ENCODE measurements at regions not wholly inside any gene's neighbourhood (a gene's known extent, or its start where the extent isn't known, plus 50 kb on each side); places are given as distances from the start of the nearest gene placed in this dataset.

DNA sequence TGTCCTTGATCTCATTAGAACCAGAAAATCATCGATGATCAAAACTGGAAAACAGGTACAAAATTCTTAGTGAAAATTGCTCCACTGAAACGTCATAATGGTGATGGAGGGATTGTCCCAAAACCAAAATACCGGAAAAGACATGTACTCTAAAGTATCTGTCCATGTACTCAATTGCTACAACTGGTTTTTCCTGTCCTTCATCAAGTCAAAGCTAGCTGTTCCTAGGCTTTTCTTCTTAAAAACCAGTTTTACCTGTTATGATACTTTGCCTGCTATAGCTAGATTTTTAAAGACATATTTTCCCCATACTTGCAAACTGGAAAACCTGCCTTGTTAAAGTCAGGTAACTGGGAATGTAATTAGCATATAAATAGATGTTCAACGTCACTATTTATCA is 50.5 kb upstream of the LRRC1 start:
- no peak for ATAC-seq (ENCODE audit: poor library complexity)
- Histone ChIP-seq H3K4me1 (ENCODE audit: insufficient read depth, low read length) (peaks cover 7% of the 10 kb centered on the region), H3K36me3 (ENCODE audit: insufficient read depth, low read length) (no peaks in the 10 kb centered on the region), H3K9me3 (ENCODE audit: control insufficient read depth in 1 of 2, insufficient read depth in 1 of 2, low read length in 2 of 2) (no peaks in the 10 kb centered on the region), H3K27me3 (ENCODE audit: control insufficient read depth in 1 of 2, insufficient read depth in 2 of 2, low read length in 2 of 2) (no peaks in the 10 kb centered on the region), H3K27ac (ENCODE audit: low read depth in 1 of 2, low read length in 2 of 2) (no peak overlapping the region), H3K4me3 (ENCODE audit: low read length) (no peak overlapping the region)
- intact Hi-C loops (cut with DNase I, micrococcal nuclease), result no loop called here
- H3K4me1 Mint-ChIP-seq (ENCODE audit: low read depth), result peaks cover 9% of the 10 kb centered on the region
- H3K27me3 Mint-ChIP-seq, result no peaks in the 10 kb centered on the region
- no peak for DNase-seq
- ChIA-PET POLR2A (no interaction called here), CTCF (no interaction called here)
- no peak overlapping the region for H3K27ac Mint-ChIP-seq
- no peaks in the 10 kb centered on the region for H3K9me3 Mint-ChIP-seq
- no peak overlapping the region for H3K4me3 Mint-ChIP-seq
- TF ChIP-seq, protein P1, sequence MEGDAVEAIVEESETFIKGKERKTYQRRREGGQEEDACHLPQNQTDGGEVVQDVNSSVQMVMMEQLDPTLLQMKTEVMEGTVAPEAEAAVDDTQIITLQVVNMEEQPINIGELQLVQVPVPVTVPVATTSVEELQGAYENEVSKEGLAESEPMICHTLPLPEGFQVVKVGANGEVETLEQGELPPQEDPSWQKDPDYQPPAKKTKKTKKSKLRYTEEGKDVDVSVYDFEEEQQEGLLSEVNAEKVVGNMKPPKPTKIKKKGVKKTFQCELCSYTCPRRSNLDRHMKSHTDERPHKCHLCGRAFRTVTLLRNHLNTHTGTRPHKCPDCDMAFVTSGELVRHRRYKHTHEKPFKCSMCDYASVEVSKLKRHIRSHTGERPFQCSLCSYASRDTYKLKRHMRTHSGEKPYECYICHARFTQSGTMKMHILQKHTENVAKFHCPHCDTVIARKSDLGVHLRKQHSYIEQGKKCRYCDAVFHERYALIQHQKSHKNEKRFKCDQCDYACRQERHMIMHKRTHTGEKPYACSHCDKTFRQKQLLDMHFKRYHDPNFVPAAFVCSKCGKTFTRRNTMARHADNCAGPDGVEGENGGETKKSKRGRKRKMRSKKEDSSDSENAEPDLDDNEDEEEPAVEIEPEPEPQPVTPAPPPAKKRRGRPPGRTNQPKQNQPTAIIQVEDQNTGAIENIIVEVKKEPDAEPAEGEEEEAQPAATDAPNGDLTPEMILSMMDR (IDR thresholded peaks at IDR 0.05), result no peak
- H3K36me3 Mint-ChIP-seq (ENCODE audit: low read depth), result no peaks in the 10 kb centered on the region

DNA sequence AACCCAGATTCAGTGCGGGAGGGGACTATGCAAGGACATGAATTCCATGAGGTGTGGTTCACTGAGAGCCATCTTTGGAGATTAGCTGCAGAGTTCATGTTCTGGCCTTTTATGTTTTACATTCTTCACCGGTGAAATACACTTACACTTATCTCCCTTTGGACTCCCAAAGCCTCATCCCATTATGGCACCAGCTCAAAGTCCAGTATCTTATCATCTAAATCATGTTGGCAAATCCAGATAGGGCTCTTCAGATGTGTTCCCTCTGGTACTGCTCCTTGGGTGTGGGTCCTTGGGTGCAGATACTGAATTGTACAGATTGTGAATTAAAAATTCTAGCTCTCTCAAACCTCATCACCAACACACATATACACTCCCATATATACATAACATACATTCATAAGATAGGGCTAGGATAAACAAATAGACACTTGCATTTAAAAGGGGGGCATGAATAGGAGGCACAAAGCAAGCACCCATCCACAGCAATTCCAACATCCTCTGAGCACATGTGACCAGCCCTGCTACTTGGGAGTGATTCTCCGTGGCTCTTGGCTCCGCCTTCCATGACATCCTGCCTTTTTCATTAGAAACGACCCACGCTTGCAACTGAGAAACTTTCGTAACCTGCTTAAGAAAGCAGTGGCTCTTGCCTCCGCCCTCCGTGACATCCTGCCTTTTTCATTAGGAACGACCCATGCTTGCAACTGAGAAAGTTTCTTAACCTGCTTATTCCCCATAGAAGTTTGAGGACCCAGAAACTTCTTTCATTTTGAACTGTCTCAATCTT is 53.6 kb upstream of the LRRC1 start:
- H3K9me3 Mint-ChIP-seq, result no peaks in the 10 kb centered on the region
- H3K4me1 ChIP-seq (ENCODE audit: insufficient read depth, low read length), result peaks cover 7% of the 10 kb centered on the region
- peaks cover 9% of the 10 kb centered on the region for H3K4me1 Mint-ChIP-seq (ENCODE audit: low read depth)
- no peak overlapping the region for H3K27ac Mint-ChIP-seq
- no peak overlapping the region for H3K4me3 ChIP-seq (ENCODE audit: low read length)
- ChIA-PET POLR2A (no interaction called here), CTCF (interaction anchor here (1.1 kb wide), 1 partner anchor 15 kb away, joined by 5 read pairs; no protein-coding TSS in a partner anchor)
- TF ChIP-seq, protein P1 (IDR thresholded peaks at IDR 0.05), result no peak
- H3K36me3 Mint-ChIP-seq (ENCODE audit: low read depth), result no peaks in the 10 kb centered on the region
- no peak overlapping the region for H3K27ac ChIP-seq (ENCODE audit: low read depth in 1 of 2, low read length in 2 of 2)
- DNase-seq (peak in 4 of 14 experiments; percentile 17 to 40 (median 19)), ATAC-seq (ENCODE audit: poor library complexity) (no peak)
- no peaks in the 10 kb centered on the region for H3K36me3 ChIP-seq (ENCODE audit: insufficient read depth, low read length)
- peak overlapping the region; percentile 1 for H3K4me3 Mint-ChIP-seq
- intact Hi-C loops (cut with DNase I, micrococcal nuclease), result no loop called here
- no peaks in the 10 kb centered on the region for H3K27me3 Mint-ChIP-seq
- no peaks in the 10 kb centered on the region for H3K9me3 ChIP-seq (ENCODE audit: control insufficient read depth in 1 of 2, insufficient read depth in 1 of 2, low read length in 2 of 2)
- H3K27me3 ChIP-seq (ENCODE audit: control insufficient read depth in 1 of 2, insufficient read depth in 2 of 2, low read length in 2 of 2), result peaks cover 0 to 4% of the 10 kb centered on the region in 2 experiments

DNA sequence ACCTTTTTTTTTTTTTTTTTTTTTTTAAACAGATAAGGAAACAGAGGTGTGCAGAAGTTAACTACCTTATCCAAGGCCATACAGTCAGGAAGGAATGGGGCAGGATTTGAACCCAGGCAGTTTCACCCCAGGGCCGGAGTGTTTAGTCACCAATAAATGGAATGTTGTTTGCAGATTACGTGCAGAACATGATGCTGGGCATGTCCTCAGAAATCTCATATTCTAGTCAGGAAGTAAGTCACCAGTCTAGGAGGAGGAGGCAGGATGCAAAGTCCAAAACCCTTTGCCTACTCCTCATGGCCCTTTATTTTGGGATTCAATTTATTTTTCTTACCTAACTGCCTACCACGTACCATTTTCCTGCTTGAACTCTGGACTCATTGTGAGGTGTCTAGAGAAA is 57.1 kb upstream of the LRRC1 start:
- H3K9me3 Mint-ChIP-seq, result no peaks in the 10 kb centered on the region
- POLR2A ChIA-PET, result no interaction called here
- H3K36me3 ChIP-seq (ENCODE audit: insufficient read depth, low read length), result no peaks in the 10 kb centered on the region
- no peaks in the 10 kb centered on the region for H3K9me3 ChIP-seq (ENCODE audit: control insufficient read depth in 1 of 2, insufficient read depth in 1 of 2, low read length in 2 of 2)
- CTCF ChIA-PET, result interaction anchor here (1.4 kb wide), 1 partner anchor 12 kb away, joined by 4 read pairs; no protein-coding TSS in a partner anchor
- peaks cover 0 to 4% of the 10 kb centered on the region in 2 experiments for H3K27me3 ChIP-seq (ENCODE audit: control insufficient read depth in 1 of 2, insufficient read depth in 2 of 2, low read length in 2 of 2)
- TF ChIP-seq, protein P1 (IDR thresholded peaks at IDR 0.05), result no peak
- H3K4me1 Mint-ChIP-seq (ENCODE audit: low read depth), result peaks cover 21% of the 10 kb centered on the region
- no peak overlapping the region for H3K27ac Mint-ChIP-seq
- intact Hi-C loops (cut with DNase I, micrococcal nuclease), result no loop called here
- peaks cover 8% of the 10 kb centered on the region for H3K27me3 Mint-ChIP-seq
- ATAC-seq (ENCODE audit: poor library complexity) (no peak), DNase-seq (no peak)
- no peak overlapping the region for H3K4me3 ChIP-seq (ENCODE audit: low read length)
- no peak overlapping the region for H3K4me3 Mint-ChIP-seq
- H3K27ac ChIP-seq (ENCODE audit: low read depth in 1 of 2, low read length in 2 of 2), result no peak overlapping the region
- peaks cover 22% of the 10 kb centered on the region for H3K4me1 ChIP-seq (ENCODE audit: insufficient read depth, low read length)
- H3K36me3 Mint-ChIP-seq (ENCODE audit: low read depth), result no peaks in the 10 kb centered on the region

All from CD4-positive, alpha-beta T cell (primary cell).